GM19395 (cell line): ENCODE measurements at regions not wholly inside any gene's neighbourhood (a gene's known extent, or its start where the extent isn't known, plus 50 kb on each side); places are given as distances from the start of the nearest gene placed in this dataset.

ENCODE experiments used
- ATAC-seq: cut with Tn5 transposase; IDR thresholded peaks from one replicate; pipeline ENCODE4 v1.9.1; 2021; ENCODE audit warnings: mild to moderate bottlenecking, moderate library complexity; ENCODE audit not compliant: unreplicated experiment

DNA sequence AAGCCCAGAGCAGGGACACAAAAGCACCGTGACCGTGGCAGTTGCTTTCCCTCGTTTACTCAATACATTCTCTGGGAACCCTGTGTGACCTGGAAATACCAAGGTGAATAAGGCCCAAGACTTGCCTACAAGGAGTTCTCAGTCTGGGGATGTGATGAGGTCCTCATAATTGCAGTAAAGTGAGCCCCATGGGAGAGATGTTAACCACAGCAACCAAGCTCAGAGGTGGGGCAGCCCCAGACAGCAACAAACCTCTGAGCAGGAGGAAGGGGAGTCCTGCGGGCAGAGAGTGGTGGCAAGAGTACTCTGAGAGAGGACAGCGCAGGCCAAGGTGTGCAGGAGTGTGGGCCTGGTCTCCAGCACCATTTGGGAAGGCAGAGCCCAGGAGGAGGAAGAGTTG lies 91.6 kb downstream of the TTC32 start:
- ATAC-seq: no peak

DNA sequence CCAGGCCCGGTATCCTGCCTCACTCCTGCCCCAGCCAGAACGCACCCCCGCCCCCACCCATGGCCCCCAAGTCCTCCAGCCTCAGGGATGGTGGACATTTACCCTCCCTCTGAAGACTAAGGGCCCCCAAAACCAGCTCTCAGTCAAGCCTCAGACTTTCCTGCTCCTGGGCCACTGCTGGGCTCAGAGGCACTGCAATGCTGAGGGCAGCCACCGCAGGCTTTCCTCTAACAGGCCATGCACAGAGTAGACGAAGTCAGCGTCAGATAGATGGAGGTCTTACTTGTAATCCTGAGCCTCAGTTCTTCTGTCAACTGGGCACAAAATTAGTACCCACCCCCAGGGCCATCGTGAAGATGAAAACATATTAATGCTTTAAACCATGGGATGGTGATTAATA lies 92.6 kb downstream of the TTC32 start:
- no peak for ATAC-seq

DNA sequence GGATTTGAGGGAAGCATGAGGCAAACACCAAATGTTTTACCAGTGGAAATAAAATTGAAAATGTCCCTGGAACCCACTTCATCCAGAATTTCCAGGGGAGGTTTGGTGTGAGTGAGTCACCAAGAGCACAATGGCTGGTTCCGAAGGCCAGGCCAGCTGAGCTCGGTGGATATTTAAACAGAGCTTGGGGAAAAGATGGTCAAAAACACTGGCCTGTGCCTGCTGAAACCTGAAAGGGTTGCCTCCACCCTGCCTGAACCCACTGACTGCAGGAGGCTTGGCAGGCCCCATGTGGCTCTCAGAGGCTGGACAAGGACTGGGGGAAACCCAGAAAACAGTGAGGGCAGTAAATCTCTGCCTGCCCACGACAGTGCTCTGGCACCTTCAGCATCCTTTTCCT lies 93.9 kb downstream of the TTC32 start:
- ATAC-seq: no peak

DNA sequence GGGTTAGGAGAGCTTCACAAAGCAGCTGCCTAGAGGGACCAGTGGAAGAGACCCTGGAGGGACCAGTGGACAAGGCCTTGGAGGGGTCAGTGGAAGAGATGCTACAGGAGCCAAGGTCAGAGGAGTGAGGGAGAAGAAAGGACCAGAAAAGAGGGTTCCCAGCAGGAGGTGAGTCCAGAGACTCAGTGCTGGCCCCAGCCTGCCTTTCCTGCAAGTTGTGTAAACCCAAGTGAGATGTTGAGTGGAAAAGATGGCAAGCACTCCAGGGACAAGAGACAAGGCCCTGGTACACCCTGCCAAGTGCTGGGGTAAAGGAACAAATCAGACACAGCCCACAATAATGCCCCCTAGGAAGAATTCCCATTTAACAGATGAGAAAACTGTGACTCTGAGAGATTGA lies 94.4 kb downstream of the TTC32 start:
- no peak for ATAC-seq

DNA sequence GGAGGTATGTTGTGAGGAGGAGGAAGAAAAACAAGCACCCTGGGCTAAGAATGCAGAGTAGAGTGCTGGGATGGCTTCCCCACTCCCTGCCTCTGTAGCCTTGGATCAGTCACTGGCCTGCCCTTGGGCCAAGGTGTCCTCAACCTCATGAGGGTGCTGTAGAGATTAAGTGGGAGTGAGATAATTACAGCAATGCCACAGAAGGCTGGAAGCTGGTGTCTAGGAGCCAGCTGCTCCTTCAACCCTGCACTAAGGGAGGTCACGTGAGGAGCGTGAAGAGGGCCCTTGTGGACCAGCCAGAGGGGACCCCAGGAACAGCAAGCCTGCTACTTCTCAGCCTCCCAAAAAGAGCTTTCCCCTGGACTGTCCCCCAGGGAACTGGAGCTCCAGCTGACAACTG lies 95.2 kb downstream of the TTC32 start:
- no peak for ATAC-seq

DNA sequence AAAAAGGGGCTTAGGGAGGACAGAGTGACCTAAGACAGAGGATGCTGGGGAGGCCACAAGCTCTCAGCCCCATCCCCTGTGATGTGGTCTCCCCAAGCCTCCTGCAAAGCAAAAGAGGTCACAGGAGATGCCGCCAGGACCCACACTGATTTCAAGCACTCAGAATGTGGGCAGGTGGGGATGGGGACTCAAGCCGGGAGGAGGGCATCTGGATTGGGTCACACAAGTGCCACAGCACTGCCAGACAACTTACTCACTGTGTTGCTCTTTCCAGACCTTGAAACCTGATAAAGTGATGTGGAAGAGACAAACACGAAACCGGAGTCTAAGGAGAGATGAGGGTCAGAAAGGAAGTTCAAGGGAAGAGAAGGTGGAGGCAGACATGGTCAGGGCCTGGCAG lies 95.7 kb downstream of the TTC32 start:
- ATAC-seq: no peak

DNA sequence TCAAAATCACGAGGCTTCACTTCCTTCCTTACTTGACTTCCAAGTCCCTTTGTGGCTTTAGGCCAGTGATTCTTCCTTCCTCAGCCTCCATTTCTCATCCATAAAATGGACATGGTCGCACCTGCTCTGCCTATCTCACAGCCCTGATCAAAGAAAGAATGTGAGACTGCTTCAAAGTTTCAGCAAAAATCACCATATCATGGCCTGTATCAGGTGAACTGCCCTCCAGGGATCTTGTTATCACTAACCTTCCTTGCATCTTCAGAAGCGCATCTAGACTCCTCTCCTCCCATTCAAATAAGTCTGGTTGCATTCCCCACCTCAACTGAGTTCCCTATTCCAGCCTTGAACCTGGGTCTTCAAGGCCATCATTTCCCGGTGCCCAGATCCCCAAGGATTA lies 96.5 kb downstream of the TTC32 start:
- ATAC-seq: no peak

DNA sequence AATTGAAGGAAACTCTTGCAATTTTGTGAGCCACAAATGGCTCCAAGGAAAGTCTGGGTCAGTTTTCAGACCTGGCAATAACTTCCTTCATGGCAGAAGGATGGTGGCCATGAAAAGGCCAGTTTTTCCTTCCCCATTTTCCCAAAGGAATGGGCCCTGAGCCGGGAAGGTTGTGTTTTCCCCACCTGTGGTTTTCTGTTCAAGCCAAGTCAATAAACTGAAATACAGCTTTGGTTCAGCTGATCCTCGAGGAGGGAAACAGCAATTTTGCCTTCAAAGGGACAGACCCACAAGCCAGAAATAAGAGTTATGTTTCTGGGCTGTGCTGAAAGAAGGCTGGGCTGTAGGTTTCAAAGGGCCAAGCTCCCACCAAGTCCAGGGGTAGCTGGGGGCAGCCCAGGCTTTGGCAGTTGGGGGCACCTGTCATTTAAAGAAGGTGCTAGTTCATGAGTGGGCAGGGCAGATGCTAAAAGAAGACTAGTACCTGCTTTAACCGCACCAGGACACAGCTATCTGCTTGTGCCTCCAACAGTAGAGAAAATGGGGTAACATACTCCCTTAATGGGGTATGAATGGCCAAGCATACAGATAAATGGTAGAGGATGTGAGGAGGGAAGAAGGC lies 97.0 kb downstream of the TTC32 start:
- no peak for ATAC-seq

DNA sequence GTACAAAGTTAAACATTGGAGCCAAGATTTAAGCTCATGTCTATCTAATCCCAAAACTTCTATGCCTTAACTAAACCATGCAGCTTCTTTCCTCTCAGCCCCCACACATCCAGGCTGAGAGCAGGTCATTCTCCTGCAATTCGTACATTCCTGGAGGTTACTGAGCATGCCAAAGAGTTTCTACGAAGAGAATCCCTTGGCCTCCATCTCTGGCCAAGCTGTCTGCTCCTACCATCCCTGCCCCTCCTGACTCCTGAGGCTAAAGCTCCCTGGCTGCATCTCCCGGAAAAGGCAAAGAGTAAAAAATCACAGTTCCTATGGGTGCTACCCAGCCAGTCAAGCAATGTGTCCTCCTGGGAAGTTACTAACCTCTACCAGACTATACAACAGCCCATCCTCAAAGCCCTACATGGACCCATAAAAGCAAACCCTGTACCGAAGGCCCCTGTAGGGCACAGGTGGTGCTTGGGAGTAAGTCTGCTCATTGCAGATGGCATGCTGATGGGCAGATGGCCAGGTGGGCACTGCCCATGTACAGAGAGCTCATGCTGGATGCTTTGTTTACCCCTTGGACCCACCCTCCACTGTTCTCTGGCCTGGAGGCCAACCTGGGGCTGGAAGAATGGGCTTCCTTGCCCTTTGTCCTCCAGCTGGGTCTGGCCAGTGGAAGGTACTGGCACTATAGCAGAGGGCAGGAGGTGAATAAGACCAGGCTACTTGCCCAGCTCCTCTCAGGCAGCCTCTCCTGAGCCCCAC lies 99.5 kb downstream of the TTC32 start:
- ATAC-seq: no peak

DNA sequence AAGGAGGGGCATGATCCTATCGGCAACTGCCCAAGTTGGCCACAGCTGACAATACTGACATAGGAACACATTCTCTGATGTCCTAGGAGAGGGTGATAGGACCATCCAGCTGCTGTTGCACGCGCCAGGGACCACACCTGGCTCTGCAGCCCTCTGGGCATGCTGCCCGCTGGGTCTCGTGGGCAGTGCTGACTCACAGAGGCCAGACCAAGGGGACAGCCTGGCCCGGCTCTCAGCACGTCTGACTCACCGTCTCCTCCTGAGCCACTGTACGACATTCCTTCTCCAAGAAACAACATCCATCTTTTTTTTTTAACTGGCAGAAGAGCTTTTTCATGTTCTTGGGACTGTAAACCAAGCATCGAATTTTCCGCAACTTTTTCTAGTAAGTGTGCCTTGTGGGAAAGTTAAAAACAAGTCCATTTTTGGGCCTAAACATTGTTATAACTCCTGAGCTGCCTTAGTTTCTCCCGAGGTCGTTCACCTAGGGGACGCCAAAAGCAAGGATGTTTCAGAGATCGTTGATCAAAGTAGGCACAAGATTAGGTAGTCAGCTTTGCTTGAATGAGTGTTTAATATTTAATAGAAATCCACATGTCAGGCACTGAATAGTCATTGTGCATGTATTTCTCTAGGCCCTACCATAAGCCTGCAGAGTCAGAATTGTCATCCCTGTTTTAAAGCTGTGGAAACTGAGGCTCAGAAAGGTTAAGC lies 100.3 kb downstream of the TTC32 start:
- ATAC-seq: no peak

DNA sequence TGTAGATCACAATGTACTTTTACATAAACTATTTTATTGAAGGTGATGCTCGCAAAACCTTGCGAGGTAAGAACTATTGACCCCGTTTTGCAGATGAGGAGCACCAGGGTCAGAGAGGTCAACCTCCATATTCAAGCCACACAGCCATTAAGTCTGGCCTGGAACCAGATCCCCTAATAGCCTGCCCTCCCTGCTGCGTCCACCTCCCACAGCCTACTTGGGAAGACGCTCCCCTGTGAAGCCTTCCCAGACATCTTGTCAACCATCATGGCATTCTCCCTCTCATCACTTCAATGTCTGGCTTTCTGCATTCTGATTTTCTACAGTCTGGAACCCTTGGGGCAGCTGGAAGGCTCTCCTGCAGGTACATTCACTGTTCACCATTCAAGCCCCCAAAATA lies 101.0 kb downstream of the TTC32 start:
- ATAC-seq: no peak

DNA sequence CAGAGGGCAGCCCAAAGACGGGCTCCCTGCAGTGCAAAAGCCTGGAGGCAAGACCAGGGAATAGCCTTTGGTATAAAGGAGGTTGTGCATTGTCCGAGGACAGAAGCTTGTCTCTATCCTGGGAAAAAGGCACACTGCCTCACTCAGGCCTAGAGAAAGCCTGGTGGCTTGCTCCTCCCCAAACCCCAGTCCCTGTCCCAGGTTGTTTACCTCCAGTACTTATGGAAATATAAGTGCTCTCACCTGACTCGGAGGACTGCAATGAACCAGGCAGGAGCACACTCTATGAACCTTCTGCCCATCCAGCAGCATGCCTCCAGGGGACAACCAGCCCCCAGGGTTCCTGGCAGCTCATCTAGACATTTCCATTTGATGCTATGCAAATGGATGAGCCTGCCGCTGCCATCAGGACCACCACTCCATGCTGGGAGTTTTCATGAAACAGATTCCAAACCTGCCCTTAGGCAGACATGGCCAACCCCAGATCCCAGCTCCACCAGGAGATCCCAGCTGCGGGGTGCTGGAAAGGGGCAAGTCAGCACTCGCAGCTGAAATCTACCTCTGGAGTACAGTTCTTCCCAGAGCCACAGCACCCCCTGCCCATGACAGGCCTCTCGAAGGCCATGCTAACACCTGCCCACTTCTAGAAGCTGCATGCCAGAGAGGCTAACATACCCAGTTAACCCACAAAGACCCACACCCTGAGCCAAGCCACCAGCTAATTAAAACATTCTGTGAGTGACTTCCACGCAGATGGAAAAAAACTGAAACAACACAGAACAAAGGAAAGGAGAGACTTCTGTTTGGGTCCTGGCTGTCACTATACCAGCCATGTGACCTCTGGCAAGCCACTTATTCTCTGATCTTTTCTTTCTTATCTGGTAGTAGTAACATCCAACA lies 101.7 kb downstream of the TTC32 start:
- no peak for ATAC-seq

DNA sequence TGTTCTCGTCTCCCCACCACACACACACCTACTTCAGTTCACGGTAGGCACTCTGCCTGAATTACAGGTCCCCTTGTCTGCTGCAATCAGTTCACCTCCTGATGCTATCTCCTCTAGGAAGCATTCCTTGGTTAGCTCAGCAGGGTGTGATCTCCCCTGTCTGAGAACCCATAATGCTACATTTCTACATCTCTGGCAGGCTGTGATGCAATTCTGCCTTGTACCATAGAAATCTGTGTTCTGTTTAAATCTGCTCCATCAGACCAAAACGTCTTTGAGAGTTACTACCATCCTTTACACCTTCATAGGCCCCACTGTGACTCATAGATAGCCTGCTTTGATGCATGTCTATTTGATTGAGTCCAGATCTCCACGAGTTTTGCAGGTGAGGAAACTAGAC lies 103.9 kb downstream of the TTC32 start:
- no peak for ATAC-seq

DNA sequence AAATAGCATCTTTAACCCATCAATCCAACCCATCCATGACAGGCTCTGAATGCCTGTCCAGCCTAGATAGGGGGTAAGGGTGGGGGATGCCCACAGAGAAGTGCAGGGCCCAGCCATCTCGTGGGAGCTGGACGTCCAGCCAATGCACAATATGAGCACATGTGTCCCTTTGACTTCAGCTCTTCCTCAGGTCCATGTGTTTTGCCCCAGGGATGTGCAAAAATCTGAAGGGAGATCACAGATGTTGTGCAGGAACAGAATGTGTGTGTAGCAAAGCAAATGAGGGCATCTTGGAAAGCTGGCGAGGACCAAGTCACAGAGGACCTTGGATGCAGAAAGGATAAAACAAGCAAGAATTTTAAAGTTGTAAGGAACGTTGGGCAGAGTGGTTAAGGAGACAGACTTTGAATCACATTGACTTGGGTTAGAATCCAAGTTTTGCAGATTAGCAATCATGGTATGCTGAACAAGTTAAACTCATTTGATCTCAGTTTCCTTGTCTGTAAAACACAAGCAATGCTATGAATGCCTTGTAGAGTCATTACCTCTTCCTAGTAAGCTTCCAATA lies 104.5 kb downstream of the TTC32 start:
- ATAC-seq: no peak

DNA sequence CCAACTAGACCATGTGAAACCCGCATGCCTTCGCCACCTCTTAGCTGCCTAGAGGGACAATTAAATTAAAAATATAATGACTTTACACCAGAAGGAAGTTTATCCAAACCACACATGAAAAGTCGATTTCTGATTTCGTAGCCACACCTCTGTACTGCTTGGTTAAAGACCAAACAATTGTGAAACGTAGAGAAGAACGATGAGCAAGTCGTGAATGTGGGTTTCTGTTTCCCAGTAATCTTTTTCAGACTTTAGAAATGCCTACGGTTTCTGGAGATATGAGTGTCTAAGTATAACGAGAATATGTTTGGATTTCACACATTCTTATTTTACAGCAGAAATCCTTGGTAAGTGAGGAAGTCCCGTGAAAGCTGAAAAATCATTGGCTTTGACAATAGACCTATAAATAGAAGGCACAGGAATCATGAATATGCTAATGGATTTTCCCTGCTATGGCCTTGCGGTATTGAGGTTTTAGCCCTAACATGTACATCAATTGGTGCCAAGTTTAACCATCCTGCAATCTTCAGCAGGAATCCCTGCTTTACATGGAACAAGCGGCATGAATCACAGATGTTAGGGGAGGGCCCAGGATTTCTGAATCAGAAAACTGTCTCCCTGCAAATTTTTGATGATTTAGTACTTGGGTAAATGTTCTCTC lies 105.6 kb downstream of the TTC32 start:
- ATAC-seq: no peak

DNA sequence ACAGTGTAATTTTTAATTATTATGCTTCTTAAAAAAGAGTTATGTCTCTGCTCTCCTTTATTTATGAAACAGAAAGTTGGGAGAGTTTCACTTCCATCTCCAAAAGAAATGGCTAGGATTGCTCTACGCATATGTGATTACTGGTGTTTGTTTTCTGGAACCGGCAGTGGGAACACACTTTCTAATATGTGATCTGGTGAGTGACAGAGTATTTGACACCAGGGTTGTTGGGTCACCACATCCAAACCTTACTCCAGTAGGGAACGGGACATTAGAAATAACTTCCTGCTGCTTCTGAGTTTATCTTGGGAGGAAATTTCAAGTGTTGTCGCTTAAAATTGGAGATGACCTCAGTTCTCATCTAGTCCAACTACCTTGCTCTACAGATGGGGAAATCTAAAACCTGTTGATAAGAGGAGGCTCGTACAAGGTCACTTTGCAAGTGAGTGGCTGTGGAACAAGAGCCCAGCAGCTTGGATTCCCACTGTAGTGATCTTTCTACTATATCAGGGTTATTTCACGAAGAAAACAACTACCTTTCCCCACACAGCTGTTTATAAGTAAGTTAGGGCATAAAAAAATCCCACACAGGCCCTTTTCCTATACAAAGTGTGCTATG lies 108.5 kb downstream of the TTC32 start:
- no peak for ATAC-seq

DNA sequence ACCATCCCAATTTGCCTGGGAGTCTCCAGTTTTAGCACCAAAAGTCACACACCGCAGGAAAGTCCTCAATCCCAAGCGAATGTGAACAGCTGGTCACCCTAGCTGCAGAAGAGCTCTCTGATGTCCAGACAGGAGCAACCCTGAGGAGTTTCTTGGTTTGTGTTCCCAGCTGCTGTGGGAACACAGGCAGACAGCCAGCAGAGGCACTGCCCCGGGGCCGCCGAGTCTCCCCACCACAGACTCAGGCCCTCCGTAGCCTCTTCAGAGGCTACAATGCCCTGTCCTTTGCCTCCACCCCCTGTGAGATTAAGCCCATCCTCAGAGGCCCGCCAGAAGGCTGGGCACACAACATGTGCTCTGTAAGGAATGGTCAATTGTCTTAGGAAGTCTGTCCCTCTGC lies 111.5 kb downstream of the TTC32 start:
- ATAC-seq: no peak

DNA sequence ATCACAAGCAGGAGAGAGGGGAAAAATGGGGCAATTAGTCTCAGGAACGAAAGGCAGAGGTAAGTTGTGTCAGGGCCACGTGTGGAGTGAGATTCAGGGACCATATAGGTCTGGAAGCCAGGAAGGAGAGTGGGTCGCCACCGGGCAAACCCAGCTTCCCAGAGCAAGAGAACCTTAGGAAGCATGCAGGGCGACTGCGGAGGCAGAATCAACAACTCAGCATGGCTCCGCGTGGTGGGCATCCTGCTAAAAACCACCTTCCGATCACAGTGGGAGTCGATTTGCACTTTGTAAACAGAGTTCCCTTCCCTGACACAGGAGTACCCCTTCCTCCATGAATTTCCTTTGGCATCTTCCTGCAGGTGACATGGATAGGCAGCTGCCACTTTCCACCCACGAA lies 114.6 kb downstream of the TTC32 start:
- no peak for ATAC-seq

DNA sequence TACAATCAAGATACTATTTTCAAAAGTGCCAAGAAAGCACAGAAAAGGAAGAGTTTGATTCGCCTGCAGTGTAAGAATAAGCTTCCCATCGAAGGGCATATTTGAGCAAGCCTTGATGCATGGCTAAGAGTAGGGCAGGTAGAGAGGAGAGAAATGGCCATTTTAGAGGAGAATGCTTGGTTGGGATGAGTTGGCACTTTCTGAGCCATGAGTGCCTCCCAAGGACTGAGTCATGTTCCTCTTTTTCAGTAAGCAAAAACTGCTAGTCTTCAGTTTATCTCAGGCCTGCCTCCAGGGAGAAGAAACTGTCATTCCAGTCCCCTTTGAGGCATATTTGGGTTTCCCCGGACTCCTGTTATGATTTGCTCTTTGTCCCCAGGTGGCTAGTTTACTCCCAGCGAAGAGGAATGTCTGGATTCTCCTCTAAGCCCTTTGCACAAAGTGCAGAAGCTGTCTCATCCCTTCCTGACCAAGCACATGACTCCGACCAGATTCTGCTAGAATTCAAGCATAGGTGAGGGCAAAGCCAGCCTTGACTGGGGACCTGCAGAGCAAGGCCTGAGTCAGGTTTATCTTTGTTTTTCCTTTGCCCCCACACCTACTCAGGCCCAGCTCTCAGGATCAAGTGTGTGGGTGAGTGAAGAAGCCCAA lies 115.2 kb downstream of the TTC32 start:
- ATAC-seq: peak; percentile 61
